Fibroblast of lung (primary cell): ENCODE measurements at regions not wholly inside any gene's neighbourhood (a gene's known extent, or its start where the extent isn't known, plus 50 kb on each side); places are given as distances from the start of the nearest gene placed in this dataset.

Source experiments
- EZH2 ChIP-seq: IDR thresholded peaks from 2 replicates; pipeline ENCODE4 v1.5.1; 2012; ENCODE audit warnings: low read length, control low read depth, mild to moderate bottlenecking; ENCODE audit errors: missing control alignments
- TF ChIP-seq, protein P1 (sequence below), 2 donors: IDR thresholded peaks in 1 of 2; conservative IDR thresholded peaks in 1 of 2; 1 replicate in 1 of 2; 2 replicates in 1 of 2; pipeline ENCODE4 v1.5.1; 2011 to 2012; ENCODE audit warnings: low read length in 2 of 2, control low read depth in 1 of 2, inconsistent platforms in 1 of 2, low read depth in 1 of 2, mild to moderate bottlenecking in 1 of 2

DNA sequence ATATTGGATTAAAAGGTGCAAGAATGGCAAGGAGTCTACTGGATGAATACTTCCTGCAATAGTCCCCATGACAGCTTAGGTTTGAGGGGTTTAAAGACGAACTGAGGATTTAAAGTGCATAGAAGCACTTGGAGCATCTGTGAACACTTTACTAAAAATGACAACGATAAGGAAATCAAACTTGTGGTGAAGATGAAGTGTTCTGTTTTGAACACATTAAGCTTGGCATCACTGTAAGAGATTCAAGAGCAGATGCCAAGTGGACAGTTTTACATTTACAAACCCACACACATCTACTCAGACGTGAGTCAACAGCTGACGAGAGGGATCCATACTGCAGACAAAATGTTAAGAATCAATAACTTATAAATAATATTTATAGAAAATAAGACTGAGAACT lies 918.7 kb downstream of the CDH11 start:
- TF ChIP-seq, protein P1, sequence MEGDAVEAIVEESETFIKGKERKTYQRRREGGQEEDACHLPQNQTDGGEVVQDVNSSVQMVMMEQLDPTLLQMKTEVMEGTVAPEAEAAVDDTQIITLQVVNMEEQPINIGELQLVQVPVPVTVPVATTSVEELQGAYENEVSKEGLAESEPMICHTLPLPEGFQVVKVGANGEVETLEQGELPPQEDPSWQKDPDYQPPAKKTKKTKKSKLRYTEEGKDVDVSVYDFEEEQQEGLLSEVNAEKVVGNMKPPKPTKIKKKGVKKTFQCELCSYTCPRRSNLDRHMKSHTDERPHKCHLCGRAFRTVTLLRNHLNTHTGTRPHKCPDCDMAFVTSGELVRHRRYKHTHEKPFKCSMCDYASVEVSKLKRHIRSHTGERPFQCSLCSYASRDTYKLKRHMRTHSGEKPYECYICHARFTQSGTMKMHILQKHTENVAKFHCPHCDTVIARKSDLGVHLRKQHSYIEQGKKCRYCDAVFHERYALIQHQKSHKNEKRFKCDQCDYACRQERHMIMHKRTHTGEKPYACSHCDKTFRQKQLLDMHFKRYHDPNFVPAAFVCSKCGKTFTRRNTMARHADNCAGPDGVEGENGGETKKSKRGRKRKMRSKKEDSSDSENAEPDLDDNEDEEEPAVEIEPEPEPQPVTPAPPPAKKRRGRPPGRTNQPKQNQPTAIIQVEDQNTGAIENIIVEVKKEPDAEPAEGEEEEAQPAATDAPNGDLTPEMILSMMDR (conservative IDR thresholded peaks at IDR 0.05 in 1 of 2, IDR thresholded peaks at IDR 0.05 in 1 of 2; ENCODE audit: low read depth in 1 of 2, low read length in 2 of 2) = no peak
- TF ChIP-seq EZH2 = no peak
